GM12891 (cell line): ENCODE measurements at regions not wholly inside any gene's neighbourhood (a gene's known extent, or its start where the extent isn't known, plus 50 kb on each side); places are given as distances from the start of the nearest gene placed in this dataset.

ENCODE experiments used
- DNase-seq: peaks from one replicate; pipeline ENCODE4 v3.0.0; 2011; ENCODE audit warnings: low spot score; ENCODE audit not compliant: insufficient read length
- FAIRE-seq: peaks from 2 replicates; lab custom pipeline; 2011; peaks lifted over from hg19 to GRCh38; lab: Jason Lieb, UNC
- PAX5 ChIP-seq: IDR thresholded peaks from 2 replicates; pipeline ENCODE4 v1.6.1; 2011; ENCODE audit warnings: low read length, moderate library complexity, mild to moderate bottlenecking; ENCODE audit not compliant: insufficient read depth, severe bottlenecking
- POLR2A ChIP-seq: IDR thresholded peaks from 2 replicates; pipeline ENCODE4 v1.6.1; 2011; ENCODE audit warnings: low read depth, low read length, control low read depth
- POLR2AphosphoS5 ChIP-seq: IDR thresholded peaks from 2 replicates; pipeline ENCODE4 v1.6.1; 2011; ENCODE audit warnings: low read depth, low read length, control low read depth
- POU2F2 ChIP-seq: IDR thresholded peaks from 2 replicates; pipeline ENCODE4 v1.6.1; 2011; ENCODE audit warnings: low read depth, mild to moderate bottlenecking, control low read depth, low read length, moderate library complexity
- SPI1 ChIP-seq: IDR thresholded peaks from 2 replicates; pipeline ENCODE4 v1.6.1; 2011; ENCODE audit warnings: low read depth, low read length, control low read depth
- TAF1 ChIP-seq: IDR thresholded peaks from 2 replicates; pipeline ENCODE4 v1.6.1; 2011; ENCODE audit warnings: low read depth, low read length, control low read depth

DNA sequence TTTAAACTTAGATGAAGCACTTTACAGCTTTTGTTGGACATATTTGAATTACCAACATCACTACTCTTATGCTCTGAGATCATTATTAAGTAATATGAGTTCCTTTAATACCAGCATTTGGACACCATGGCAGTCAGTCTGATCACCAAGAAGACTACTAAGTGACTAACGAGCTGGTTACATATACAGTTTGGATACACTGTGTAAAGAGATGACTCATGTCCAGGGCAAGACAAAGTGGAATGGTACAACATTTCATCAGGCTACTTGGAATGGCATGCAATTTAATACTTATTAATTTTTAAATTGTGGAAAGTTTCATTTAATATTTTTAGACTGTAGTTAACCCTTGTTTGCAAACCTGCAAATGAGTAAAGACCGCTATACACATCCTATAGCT is 237.4 kb upstream of the PRDM9 start:
- DNase-seq (no peak), FAIRE-seq (no peak)
- no peak for TF ChIP-seq PAX5
- TF ChIP-seq POLR2A, result no peak
- TF ChIP-seq TAF1, result no peak
- TF ChIP-seq POLR2AphosphoS5, result no peak
- no peak for TF ChIP-seq SPI1
- TF ChIP-seq POU2F2, result no peak

- TF ChIP-seq PAX5 (no peak), POLR2A (no peak), POLR2AphosphoS5 (no peak), SPI1 (no peak), TAF1 (no peak), POU2F2 (no peak)
- FAIRE-seq, result no peak
- DNase-seq, result no peak
Measured at GRCh38 chr5:23268136-23268535, 239.3 kb upstream of the PRDM9 start.

DNA sequence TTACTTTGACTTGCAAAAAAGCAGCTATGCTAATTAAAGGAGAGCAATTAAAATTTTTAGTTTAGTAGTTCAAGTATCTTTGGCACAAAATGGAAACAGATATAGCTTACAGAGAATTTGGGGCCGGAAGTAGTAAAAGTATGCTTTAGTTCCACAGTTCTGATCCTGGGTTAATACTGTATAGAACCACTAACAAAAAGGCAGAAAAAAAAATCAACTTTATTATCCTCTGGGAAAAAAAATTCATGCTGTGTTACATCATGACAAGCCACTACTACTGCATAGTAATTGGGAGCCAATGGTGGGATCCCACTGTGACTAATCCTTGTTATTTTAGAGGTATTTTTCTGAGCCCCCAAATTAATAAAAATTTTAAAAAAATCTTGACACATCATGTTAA is 246.8 kb upstream of the PRDM9 start:
- FAIRE-seq, result no peak
- TF ChIP-seq POLR2AphosphoS5 (no peak), PAX5 (no peak), SPI1 (no peak), POU2F2 (no peak), POLR2A (no peak), TAF1 (no peak)
- DNase-seq, result no peak

DNA sequence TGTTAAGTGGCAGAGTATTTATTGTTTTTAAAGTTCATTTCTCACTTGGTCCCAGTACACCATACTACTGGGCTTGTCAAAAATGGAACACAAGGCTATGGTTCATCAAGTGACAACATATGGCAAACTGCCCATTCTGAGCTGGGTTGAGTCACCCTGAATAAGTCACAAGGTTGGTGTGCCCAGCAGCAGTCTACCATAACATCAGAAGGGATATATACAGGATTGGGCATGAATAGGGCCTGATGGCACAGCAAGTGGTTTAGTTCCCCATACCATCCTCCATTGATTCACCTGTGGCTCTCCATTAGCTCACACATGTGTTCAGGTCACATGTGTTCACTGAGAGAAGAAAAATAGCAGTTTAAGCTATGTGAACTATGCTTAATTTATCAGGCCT is 249.8 kb upstream of the PRDM9 start:
- DNase-seq (no peak), FAIRE-seq (no peak)
- TF ChIP-seq PAX5 (no peak), POLR2A (no peak), POLR2AphosphoS5 (no peak), POU2F2 (no peak), SPI1 (no peak), TAF1 (no peak)

- TF ChIP-seq POLR2AphosphoS5 (no peak), PAX5 (no peak), SPI1 (no peak), POLR2A (no peak), POU2F2 (no peak), TAF1 (no peak)
- no peak for FAIRE-seq
- no peak for DNase-seq
Measured at GRCh38 chr5:23253621-23254198, 253.7 kb upstream of the PRDM9 start.

- DNase-seq (no peak), FAIRE-seq (no peak)
- TF ChIP-seq POU2F2 (no peak), POLR2AphosphoS5 (no peak), TAF1 (no peak), SPI1 (no peak), PAX5 (no peak), POLR2A (no peak)
Measured at GRCh38 chr5:23242891-23243290, 264.5 kb upstream of the PRDM9 start.

- no peak for FAIRE-seq
- no peak for TF ChIP-seq PAX5
- no peak for TF ChIP-seq POLR2AphosphoS5
- no peak for TF ChIP-seq POU2F2
- TF ChIP-seq SPI1, result no peak
- TF ChIP-seq POLR2A, result no peak
- no peak for TF ChIP-seq TAF1
- no peak for DNase-seq
Measured at GRCh38 chr5:23235246-23235645, 272.2 kb upstream of the PRDM9 start.

DNA sequence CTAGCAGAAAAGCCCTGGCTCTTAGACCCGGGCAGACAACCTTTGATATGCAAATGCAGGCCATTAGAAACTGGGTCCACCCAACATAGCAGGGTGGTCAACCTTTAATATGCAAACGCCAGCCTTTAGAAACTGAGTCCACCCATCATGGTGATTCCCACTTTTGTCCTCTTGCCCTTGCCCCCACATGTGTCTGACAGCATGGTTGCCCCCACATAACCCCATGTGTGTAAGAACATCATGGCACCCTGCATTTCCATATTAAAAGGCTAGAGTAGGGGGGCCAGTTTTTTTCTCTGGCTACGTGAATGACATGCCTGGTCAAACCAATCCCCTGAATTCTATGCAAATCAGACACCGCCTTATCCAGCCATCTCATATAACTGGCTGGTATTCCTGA is 273.2 kb upstream of the PRDM9 start:
- TF ChIP-seq POLR2AphosphoS5 (no peak), SPI1 (no peak), POLR2A (no peak), PAX5 (no peak), TAF1 (no peak), POU2F2 (no peak)
- no peak for DNase-seq
- no peak for FAIRE-seq

GRCh38 chr5:23223846-23224245 is 283.6 kb upstream of the PRDM9 start:
- DNase-seq, result no peak
- TF ChIP-seq TAF1 (no peak), POU2F2 (no peak), SPI1 (no peak), POLR2A (no peak)
- no peak for FAIRE-seq

- no peak for DNase-seq
- TF ChIP-seq PAX5, result no peak
- no peak for TF ChIP-seq TAF1
- TF ChIP-seq POU2F2, result no peak
- no peak for TF ChIP-seq POLR2AphosphoS5
- TF ChIP-seq SPI1, result no peak
- no peak for FAIRE-seq
Measured at GRCh38 chr5:23221831-23222230, 285.6 kb upstream of the PRDM9 start.

- DNase-seq (no peak), FAIRE-seq (no peak)
- TF ChIP-seq POU2F2, result no peak
- TF ChIP-seq POLR2AphosphoS5, result no peak
- TF ChIP-seq SPI1, result no peak
- TF ChIP-seq TAF1, result no peak
- no peak for TF ChIP-seq PAX5
- no peak for TF ChIP-seq POLR2A
Measured at GRCh38 chr5:23217159-23217558, 290.2 kb upstream of the PRDM9 start.
